ENCODE measurements at regions not wholly inside any gene's neighbourhood (a gene's known extent, or its start where the extent isn't known, plus 50 kb on each side); places are given as distances from the start of the nearest gene placed in this dataset.

DNA sequence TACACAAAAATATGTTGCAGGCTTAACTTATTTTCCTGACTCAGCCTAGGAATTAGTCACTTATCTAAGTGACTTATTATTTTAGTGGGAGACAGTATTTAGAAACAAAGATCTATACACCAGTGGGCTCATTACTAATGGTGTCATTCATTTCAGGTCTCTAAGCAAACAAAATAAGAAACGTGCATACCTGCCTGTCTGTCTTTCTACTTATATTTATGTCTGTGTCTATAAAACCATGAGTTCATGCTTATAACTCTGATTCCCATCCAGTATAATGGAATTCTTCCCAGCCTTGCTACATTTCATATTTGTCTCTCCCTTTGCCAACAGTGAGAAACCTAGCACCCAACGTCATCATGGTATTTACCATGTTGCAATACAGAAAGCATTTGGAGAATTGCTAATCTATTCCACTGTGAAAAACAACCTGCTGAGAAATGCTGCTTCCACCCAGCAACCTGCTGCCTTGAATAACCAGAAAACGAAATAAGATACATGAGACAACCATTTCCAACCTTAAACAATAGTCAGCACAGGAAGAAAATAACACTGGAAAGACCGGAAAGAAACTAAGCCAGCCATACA, 501.0 kb downstream of the GLRX3 start:
- H3K4me3 ChIP-seq (ENCODE audit: low read length): no peak overlapping the region
- DNase-seq (ENCODE audit: low read depth): no peak
- TF ChIP-seq CTCF (conservative IDR thresholded peaks at IDR 0.05; ENCODE audit: low read length): no peak

- no peak for DNase-seq (ENCODE audit: low read depth)
- TF ChIP-seq CTCF (conservative IDR thresholded peaks at IDR 0.05; ENCODE audit: low read length): no peak
Measured at GRCh38 chr10:130638991-130639390, 502.8 kb downstream of the GLRX3 start.

DNA sequence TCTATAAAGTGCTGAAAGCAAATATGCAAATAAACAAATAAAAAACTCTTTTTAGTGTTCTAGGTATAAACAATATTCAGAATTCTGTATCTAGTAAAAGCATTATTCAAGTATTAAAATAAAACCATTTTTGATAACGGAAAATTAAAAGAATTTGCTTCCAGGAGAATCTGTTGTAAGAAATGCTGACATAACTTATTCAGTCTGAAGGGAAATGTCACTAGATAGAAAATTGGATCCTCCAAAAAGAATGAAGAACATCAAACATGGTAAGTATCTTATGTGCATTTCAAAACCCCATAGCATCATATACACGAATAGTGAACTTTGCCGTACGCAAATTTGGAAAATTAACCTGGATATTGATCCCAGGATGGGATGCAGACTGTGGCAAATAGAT, 506.7 kb downstream of the GLRX3 start:
- no peak for DNase-seq (ENCODE audit: low read depth)
- no peak for TF ChIP-seq CTCF (conservative IDR thresholded peaks at IDR 0.05; ENCODE audit: low read length)
- H3K4me3 ChIP-seq (ENCODE audit: low read length): no peak overlapping the region

More at GRCh38 chr10:130638991-130639390, 502.8 kb downstream of the GLRX3 start:
- H3K4me3 ChIP-seq (ENCODE audit: low read length): no peak overlapping the region

GRCh38 chr10:130647341-130647740, 511.1 kb downstream of the GLRX3 start:
- no peak for DNase-seq (ENCODE audit: low read depth)
- no peak for TF ChIP-seq CTCF (conservative IDR thresholded peaks at IDR 0.05; ENCODE audit: low read length)
- H3K4me3 ChIP-seq (ENCODE audit: low read length): no peak overlapping the region

- no peak for DNase-seq (ENCODE audit: low read depth)
- TF ChIP-seq CTCF (conservative IDR thresholded peaks at IDR 0.05; ENCODE audit: low read length): no peak
- H3K4me3 ChIP-seq (ENCODE audit: low read length): no peak overlapping the region
Measured at GRCh38 chr10:130648807-130649206, 512.6 kb downstream of the GLRX3 start.

DNA sequence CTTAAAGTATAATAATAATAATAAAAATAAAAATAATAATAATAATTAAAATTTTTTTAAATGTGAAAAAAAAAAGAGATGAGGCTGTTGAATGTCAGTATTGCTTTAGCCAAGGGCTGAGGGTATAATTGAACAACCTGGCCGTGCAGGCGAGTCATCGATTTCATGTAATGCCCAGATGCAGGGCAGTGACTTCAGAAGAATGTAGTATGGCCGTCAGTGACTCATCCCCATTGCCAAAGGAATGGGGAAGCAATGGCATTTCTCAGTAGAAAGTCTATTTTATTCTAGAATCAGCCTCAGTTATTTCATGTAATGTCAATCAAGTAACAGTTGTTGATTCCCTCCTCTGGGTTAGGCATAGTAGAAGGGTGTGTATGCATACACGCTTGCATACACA, 516.4 kb downstream of the GLRX3 start:
- TF ChIP-seq CTCF (conservative IDR thresholded peaks at IDR 0.05; ENCODE audit: low read length): no peak
- DNase-seq (ENCODE audit: low read depth): no peak
- H3K4me3 ChIP-seq (ENCODE audit: low read length): no peak overlapping the region

DNA sequence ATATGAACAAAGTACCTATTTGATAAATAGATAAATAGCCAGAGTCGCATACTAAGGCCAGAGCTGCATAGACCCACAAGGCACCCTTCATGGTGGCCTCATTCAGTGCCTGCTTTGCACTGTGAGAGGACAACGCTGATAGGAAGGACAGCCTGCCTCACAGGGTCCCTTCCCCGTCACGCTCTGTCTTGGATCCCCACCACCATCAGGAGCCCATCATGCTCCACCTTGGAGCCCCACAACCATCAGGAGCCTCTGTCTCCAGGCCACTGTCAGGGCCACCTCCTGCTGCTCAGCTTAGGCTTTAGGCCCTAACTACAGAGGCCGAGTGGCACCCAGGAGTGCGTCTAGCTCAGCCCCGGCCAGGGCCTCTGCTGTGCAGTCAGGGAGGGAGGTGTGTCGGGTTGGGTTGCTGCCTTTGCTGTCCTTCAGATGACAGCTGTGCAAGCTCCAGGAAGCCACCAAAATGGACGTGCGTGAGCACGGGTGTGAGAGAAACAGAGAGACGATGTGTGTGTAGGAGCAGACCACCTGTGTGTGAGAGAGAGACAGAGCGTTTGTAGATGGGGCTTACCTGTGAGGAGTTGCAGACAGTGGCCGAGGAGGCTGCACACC, 516.9 kb downstream of the GLRX3 start:
- H3K4me3 ChIP-seq (ENCODE audit: low read length): no peak overlapping the region
- no peak for TF ChIP-seq CTCF (conservative IDR thresholded peaks at IDR 0.05; ENCODE audit: low read length)
- DNase-seq (ENCODE audit: low read depth): no peak

Measured in AG10803 (cell line).